ENCODE measurements at regions not wholly inside any gene's neighbourhood (a gene's known extent, or its start where the extent isn't known, plus 50 kb on each side); places are given as distances from the start of the nearest gene placed in this dataset.

- TF ChIP-seq CTCF (IDR thresholded peaks at IDR 0.05 in 8 of 11, conservative IDR thresholded peaks at IDR 0.05 in 3 of 11) (no peak), POLR2A (IDR thresholded peaks at IDR 0.05) (no peak), POLR2AphosphoS5 (IDR thresholded peaks at IDR 0.05) (no peak)
Measured at GRCh38 chr13:26895081-26895807, 134.7 kb upstream of the GPR12 start.
